ENCODE measurements at regions not wholly inside any gene's neighbourhood (a gene's known extent, or its start where the extent isn't known, plus 50 kb on each side); places are given as distances from the start of the nearest gene placed in this dataset.

GRCh38 chr10:129085811-129086210 is 381.2 kb upstream of the MGMT start:
- Mint-ChIP-seq H3K27me3 (peaks cover 0 to 5% (median 0%) of the 10 kb centered on the region in 5 donors), H3K4me3 (no peak overlapping the region), H3K4me1 (no peaks in the 10 kb centered on the region), H3K27ac (no peak overlapping the region), H3K9me3 (peaks cover 0 to 19% (median 4%) of the 10 kb centered on the region in 11 donors), H3K36me3 (peaks cover 0 to 9% (median 0%) of the 10 kb centered on the region in 5 donors)
- POLR2A ChIA-PET = no interaction called here
- Histone ChIP-seq H3K4me3 (ENCODE audit: low read length) (no peak overlapping the region), H3K9me3 (ENCODE audit: control insufficient read depth in 2 of 3, low read length in 3 of 3) (no peaks in the 10 kb centered on the region), H3K27me3 (ENCODE audit: control insufficient read depth in 2 of 2, insufficient read depth in 2 of 2, low read length in 2 of 2) (no peaks in the 10 kb centered on the region), H3K36me3 (ENCODE audit: control insufficient read depth in 2 of 3, insufficient read depth in 3 of 3, low read length in 3 of 3) (no peaks in the 10 kb centered on the region), H3K27ac (ENCODE audit: low read depth, low read length) (no peak overlapping the region), H3K4me1 (ENCODE audit: control insufficient read depth in 2 of 2, insufficient read depth in 2 of 2, low read length in 2 of 2) (no peaks in the 10 kb centered on the region)
- CTCF ChIA-PET = no interaction called here
- intact Hi-C loops (cut with micrococcal nuclease) = no loop called here
- ATAC-seq (no peak), DNase-seq (no peak)

- DNase-seq (no peak), ATAC-seq (no peak)
- ChIA-PET CTCF (no interaction called here), POLR2A (interaction anchor here (1.1 kb wide), 1 partner anchor 32 kb away, joined by 3 read pairs; no protein-coding TSS in a partner anchor)
- Mint-ChIP-seq H3K36me3 (peaks cover 0 to 3% (median 0%) of the 10 kb centered on the region in 5 donors), H3K9me3 (peaks cover 0 to 5% (median 0%) of the 10 kb centered on the region in 11 donors), H3K4me1 (peaks cover 0 to 3% (median 0%) of the 10 kb centered on the region in 7 donors), H3K27ac (no peak overlapping the region), H3K27me3 (peaks cover 0 to 4% (median 0%) of the 10 kb centered on the region in 5 donors), H3K4me3 (no peak overlapping the region)
- no peak overlapping the region for H3K4me3 ChIP-seq (ENCODE audit: low read length)
- H3K36me3 ChIP-seq (ENCODE audit: control insufficient read depth in 2 of 3, insufficient read depth in 3 of 3, low read length in 3 of 3) = no peaks in the 10 kb centered on the region
- H3K9me3 ChIP-seq (ENCODE audit: control insufficient read depth in 2 of 3, low read length in 3 of 3) = no peaks in the 10 kb centered on the region
- H3K27ac ChIP-seq (ENCODE audit: low read depth, low read length) = no peak overlapping the region
- no peaks in the 10 kb centered on the region for H3K4me1 ChIP-seq (ENCODE audit: control insufficient read depth in 2 of 2, insufficient read depth in 2 of 2, low read length in 2 of 2)
- no peaks in the 10 kb centered on the region for H3K27me3 ChIP-seq (ENCODE audit: control insufficient read depth in 2 of 2, insufficient read depth in 2 of 2, low read length in 2 of 2)
- intact Hi-C loops (cut with micrococcal nuclease) = no loop called here
These were observed 377.7 kb upstream of the MGMT start for GRCh38 chr10:129089341-129089740.

DNA sequence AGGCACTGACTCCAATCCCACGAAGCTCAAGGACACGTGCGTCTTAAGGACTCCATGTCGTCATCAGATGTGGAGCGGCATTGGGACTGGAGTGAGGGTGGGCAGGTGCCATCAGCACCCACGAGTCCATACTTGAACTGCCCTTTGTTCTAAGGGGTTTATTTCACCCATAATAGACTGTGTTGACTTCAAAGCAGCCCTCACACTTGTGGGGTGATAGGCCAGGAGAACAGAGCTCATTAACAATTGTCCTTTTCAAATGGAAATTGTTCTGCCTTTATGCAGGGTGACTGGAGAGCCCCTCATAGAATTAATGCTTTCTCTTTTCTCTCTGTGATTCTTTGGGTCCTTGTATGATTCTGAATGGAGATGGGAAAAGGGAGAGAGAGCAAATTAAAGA is 376.9 kb upstream of the MGMT start:
- no peak overlapping the region for H3K4me3 ChIP-seq (ENCODE audit: low read length)
- no peaks in the 10 kb centered on the region for H3K36me3 ChIP-seq (ENCODE audit: control insufficient read depth in 2 of 3, insufficient read depth in 3 of 3, low read length in 3 of 3)
- peaks cover 0 to 4% (median 0%) of the 10 kb centered on the region in 5 donors for H3K27me3 Mint-ChIP-seq
- no peaks in the 10 kb centered on the region for H3K36me3 Mint-ChIP-seq
- no peaks in the 10 kb centered on the region for H3K27me3 ChIP-seq (ENCODE audit: control insufficient read depth in 2 of 2, insufficient read depth in 2 of 2, low read length in 2 of 2)
- no peak overlapping the region for H3K27ac Mint-ChIP-seq
- DNase-seq (no peak), ATAC-seq (no peak)
- no peaks in the 10 kb centered on the region for H3K4me1 ChIP-seq (ENCODE audit: control insufficient read depth in 2 of 2, insufficient read depth in 2 of 2, low read length in 2 of 2)
- ChIA-PET POLR2A (interaction anchor here (1.1 kb wide), 1 partner anchor 54 kb away, joined by 5 read pairs; no protein-coding TSS in a partner anchor), CTCF (no interaction called here)
- no peaks in the 10 kb centered on the region for H3K9me3 ChIP-seq (ENCODE audit: control insufficient read depth in 2 of 3, low read length in 3 of 3)
- peaks cover 0 to 3% (median 0%) of the 10 kb centered on the region in 7 donors for H3K4me1 Mint-ChIP-seq
- no peak overlapping the region for H3K4me3 Mint-ChIP-seq
- intact Hi-C loops (cut with micrococcal nuclease) = no loop called here
- H3K27ac ChIP-seq (ENCODE audit: low read depth, low read length) = no peak overlapping the region
- peaks cover 0 to 5% (median 0%) of the 10 kb centered on the region in 11 donors for H3K9me3 Mint-ChIP-seq

GRCh38 chr10:129090618-129091366 is 376.2 kb upstream of the MGMT start:
- peak overlapping the region in 1 of 9 donors; percentile 26 for H3K27ac Mint-ChIP-seq
- peaks cover 0 to 5% (median 0%) of the 10 kb centered on the region in 11 donors for H3K9me3 Mint-ChIP-seq
- no peak overlapping the region for H3K27ac ChIP-seq (ENCODE audit: low read depth, low read length)
- no peaks in the 10 kb centered on the region for H3K9me3 ChIP-seq (ENCODE audit: control insufficient read depth in 2 of 3, low read length in 3 of 3)
- H3K4me3 Mint-ChIP-seq = no peak overlapping the region
- peak; percentile 63 for ATAC-seq
- H3K36me3 Mint-ChIP-seq = no peaks in the 10 kb centered on the region
- intact Hi-C loops (cut with micrococcal nuclease) = no loop called here
- CTCF ChIA-PET = interaction anchor here (0.8 kb wide), 1 partner anchor 241 kb away, joined by 3 read pairs; no protein-coding TSS in a partner anchor
- H3K4me1 ChIP-seq (ENCODE audit: control insufficient read depth in 2 of 2, insufficient read depth in 2 of 2, low read length in 2 of 2) = no peaks in the 10 kb centered on the region
- no peak overlapping the region for H3K4me3 ChIP-seq (ENCODE audit: low read length)
- H3K27me3 Mint-ChIP-seq = peaks cover 0 to 4% (median 0%) of the 10 kb centered on the region in 5 donors
- no peaks in the 10 kb centered on the region for H3K36me3 ChIP-seq (ENCODE audit: control insufficient read depth in 2 of 3, insufficient read depth in 3 of 3, low read length in 3 of 3)
- peaks cover 0 to 3% (median 0%) of the 10 kb centered on the region in 7 donors for H3K4me1 Mint-ChIP-seq
- DNase-seq = no peak
- H3K27me3 ChIP-seq (ENCODE audit: control insufficient read depth in 2 of 2, insufficient read depth in 2 of 2, low read length in 2 of 2) = no peaks in the 10 kb centered on the region
- POLR2A ChIA-PET = interaction anchor here (1.1 kb wide), 1 partner anchor 54 kb away, joined by 5 read pairs; no protein-coding TSS in a partner anchor

- H3K9me3 Mint-ChIP-seq = peaks cover 0 to 5% (median 0%) of the 10 kb centered on the region in 11 donors
- Histone ChIP-seq H3K27ac (ENCODE audit: low read depth, low read length) (no peak overlapping the region), H3K9me3 (ENCODE audit: control insufficient read depth in 2 of 3, low read length in 3 of 3) (no peaks in the 10 kb centered on the region), H3K36me3 (ENCODE audit: control insufficient read depth in 2 of 3, insufficient read depth in 3 of 3, low read length in 3 of 3) (no peaks in the 10 kb centered on the region), H3K4me1 (ENCODE audit: control insufficient read depth in 2 of 2, insufficient read depth in 2 of 2, low read length in 2 of 2) (no peaks in the 10 kb centered on the region), H3K27me3 (ENCODE audit: control insufficient read depth in 2 of 2, insufficient read depth in 2 of 2, low read length in 2 of 2) (no peaks in the 10 kb centered on the region), H3K4me3 (ENCODE audit: low read length) (no peak overlapping the region)
- no peak for ATAC-seq
- no peak overlapping the region for H3K27ac Mint-ChIP-seq
- no peak overlapping the region for H3K4me3 Mint-ChIP-seq
- ChIA-PET POLR2A (no interaction called here), CTCF (interaction anchor here (0.9 kb wide), 1 partner anchor 11 kb away, joined by 3 read pairs; no protein-coding TSS in a partner anchor)
- no peaks in the 10 kb centered on the region for H3K36me3 Mint-ChIP-seq
- peaks cover 0 to 3% (median 0%) of the 10 kb centered on the region in 7 donors for H3K4me1 Mint-ChIP-seq
- intact Hi-C loops (cut with micrococcal nuclease) = no loop called here
- H3K27me3 Mint-ChIP-seq = peaks cover 0 to 4% (median 0%) of the 10 kb centered on the region in 5 donors
- no peak for DNase-seq
These were observed 373.4 kb upstream of the MGMT start for GRCh38 chr10:129093641-129094040.

GRCh38 chr10:129094233-129094632 is 372.8 kb upstream of the MGMT start:
- Histone ChIP-seq H3K4me1 (ENCODE audit: control insufficient read depth in 2 of 2, insufficient read depth in 2 of 2, low read length in 2 of 2) (no peaks in the 10 kb centered on the region), H3K4me3 (ENCODE audit: low read length) (no peak overlapping the region), H3K27ac (ENCODE audit: low read depth, low read length) (no peak overlapping the region), H3K36me3 (ENCODE audit: control insufficient read depth in 2 of 3, insufficient read depth in 3 of 3, low read length in 3 of 3) (no peaks in the 10 kb centered on the region), H3K27me3 (ENCODE audit: control insufficient read depth in 2 of 2, insufficient read depth in 2 of 2, low read length in 2 of 2) (no peaks in the 10 kb centered on the region), H3K9me3 (ENCODE audit: control insufficient read depth in 2 of 3, low read length in 3 of 3) (no peaks in the 10 kb centered on the region)
- Mint-ChIP-seq H3K36me3 (no peaks in the 10 kb centered on the region), H3K4me3 (no peak overlapping the region), H3K9me3 (peaks cover 0 to 5% (median 0%) of the 10 kb centered on the region in 11 donors), H3K27me3 (peaks cover 0 to 4% (median 0%) of the 10 kb centered on the region in 5 donors), H3K4me1 (peaks cover 0 to 3% (median 0%) of the 10 kb centered on the region in 7 donors), H3K27ac (peak overlapping the region in 1 of 9 donors; percentile 58)
- ATAC-seq (no peak), DNase-seq (no peak)
- intact Hi-C loops (cut with micrococcal nuclease) = no loop called here
- POLR2A ChIA-PET = no interaction called here
- CTCF ChIA-PET = no interaction called here
